Testis (tissue), 2 donors: ENCODE measurements at regions not wholly inside any gene's neighbourhood (a gene's known extent, or its start where the extent isn't known, plus 50 kb on each side); places are given as distances from the start of the nearest gene placed in this dataset.
A peak's percentile ranks its signal among the peaks of the same experiment; 100 is the strongest.
"Not testable (repeated sequence)": the region's sequence is repeated elsewhere in the genome, so short reads cannot be mapped to it uniquely, and the experiment has no call there.

Source experiments
- DNase-seq: peaks from one replicate; pipeline ENCODE4 v3.0.0-alpha.2; 2019
- H3K27ac ChIP-seq, 2 donors: fragments of 200-600 bp; sonication (generic); one replicate each; pipeline ENCODE4 v1.5.1; 2019
- H3K27me3 ChIP-seq: fragments of 200-600 bp; sonication (generic); one replicate; pipeline ENCODE4 v1.5.1; 2019
- H3K36me3 ChIP-seq: fragments of 200-600 bp; sonication (generic); one replicate; pipeline ENCODE4 v1.5.1; 2017; ENCODE audit warnings: low read depth; ENCODE audit errors: missing control alignments
- H3K4me1 ChIP-seq: fragments of 200-600 bp; sonication (generic); one replicate; pipeline ENCODE4 v1.5.1; 2019
- H3K4me3 ChIP-seq, 2 donors: fragments of 200-600 bp; sonication (generic); one replicate each; pipeline ENCODE4 v1.5.1; 2017 to 2019
- H3K9me3 ChIP-seq: fragments of 200-600 bp; sonication (generic); one replicate; pipeline ENCODE4 v1.5.1; 2017
- POLR2A ChIP-seq: fragments of 450-650 bp; IDR thresholded peaks from one replicate; pipeline ENCODE4 v1.6.1; 2017; ENCODE audit warnings: antibody characterized with exemption, mild to moderate bottlenecking, moderate library complexity
- WGBS, 2 donors: methylation state at CpG; one replicate each; pipeline ENCODE4 v1.1.5; 2018; 5-methylcytosine and 5-hydroxymethylcytosine counted together
- intact Hi-C: fragments of 100-400 bp; cut with DNase I; formaldehyde crosslinking; loops from one replicate; pipeline ENCODE4 v1.15.1; 2023; ENCODE audit warnings: low total_unique reads
- TF ChIP-seq, protein P1 (sequence below), 3 experiments: fragments of 450-650 bp in 2 of 3; fragments of 200-600 bp in 1 of 3; sonication (generic) in 1 of 3; IDR thresholded peaks; one replicate each; pipeline ENCODE4 v1.5.1; 2016 to 2019; ENCODE audit warnings: antibody characterized with exemption in 3 of 3, mild to moderate bottlenecking in 2 of 3, moderate library complexity in 1 of 3

DNA sequence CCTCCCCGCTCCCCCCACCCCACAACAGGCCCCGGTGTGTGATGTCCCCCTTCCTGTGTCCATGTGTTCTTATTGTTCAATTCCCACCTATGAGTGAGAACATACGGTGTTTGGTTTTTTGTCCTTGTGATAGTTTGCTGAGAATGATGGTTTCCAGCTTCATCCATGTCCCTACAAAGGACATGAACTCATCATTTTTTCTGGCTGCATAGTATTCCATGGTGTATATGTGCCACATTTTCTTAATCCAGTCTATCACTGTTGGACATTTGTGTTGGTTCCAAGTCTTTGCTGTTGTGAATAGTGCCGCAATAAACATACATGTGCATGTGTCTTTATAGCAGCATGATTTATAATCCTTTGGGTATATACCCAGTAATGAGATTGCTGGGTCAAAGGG is 104.3 kb downstream of the MTPN start:
- intact Hi-C loops, H3K9me3 ChIP-seq, H3K36me3 ChIP-seq, H3K4me3 ChIP-seq, H3K27me3 ChIP-seq, DNase-seq, H3K27ac ChIP-seq, H3K4me1 ChIP-seq: not testable (repeated sequence)
- 95 to 98% methylated on average over 4 of the region's 4 CpGs for WGBS, 2 donors

DNA sequence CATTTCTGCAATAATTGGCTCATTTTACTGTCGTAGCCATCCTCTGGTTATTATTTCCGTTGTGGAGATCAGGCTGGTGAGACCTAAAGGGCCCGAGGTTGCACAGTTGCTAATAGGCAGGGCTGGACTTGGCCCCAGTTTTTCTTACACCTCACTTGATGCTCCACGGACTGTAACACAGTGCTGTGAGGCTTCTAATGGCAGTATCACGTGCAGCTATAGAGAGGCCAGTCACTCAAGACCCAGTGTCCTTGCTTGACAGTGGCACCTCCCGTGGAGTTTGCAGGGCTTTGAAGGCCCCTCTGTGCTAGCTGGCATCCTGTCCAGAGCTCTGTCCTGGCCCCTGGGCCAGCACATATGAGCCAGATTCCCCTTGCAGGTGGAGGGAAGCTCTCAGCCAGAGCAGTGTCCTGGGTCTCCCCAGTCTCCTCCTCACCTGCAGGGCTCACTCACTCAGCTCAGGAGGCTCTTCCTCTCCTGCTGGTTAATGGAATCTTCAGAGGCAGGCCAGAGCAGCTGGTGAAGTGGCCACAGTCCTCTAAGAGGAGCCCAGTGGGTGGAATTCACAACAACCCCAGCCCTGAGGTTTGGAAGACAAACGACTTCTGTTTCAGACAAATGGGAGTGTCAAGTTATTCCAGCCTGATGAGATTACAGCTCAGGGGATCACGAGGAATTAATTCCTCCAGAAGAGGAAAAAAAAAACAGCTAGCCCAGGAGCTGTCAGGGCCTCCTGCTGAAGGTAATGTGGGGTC is 114.2 kb upstream of the FAM180A start:
- Histone ChIP-seq H3K36me3 (no peaks in the 10 kb centered on the region), H3K27me3 (no peaks in the 10 kb centered on the region), H3K4me3 (no peak overlapping the region), H3K4me1 (peaks cover 3% of the 10 kb centered on the region), H3K9me3 (no peaks in the 10 kb centered on the region), H3K27ac (peak overlapping the region; percentile 35 to 66)
- TF ChIP-seq, protein P1, sequence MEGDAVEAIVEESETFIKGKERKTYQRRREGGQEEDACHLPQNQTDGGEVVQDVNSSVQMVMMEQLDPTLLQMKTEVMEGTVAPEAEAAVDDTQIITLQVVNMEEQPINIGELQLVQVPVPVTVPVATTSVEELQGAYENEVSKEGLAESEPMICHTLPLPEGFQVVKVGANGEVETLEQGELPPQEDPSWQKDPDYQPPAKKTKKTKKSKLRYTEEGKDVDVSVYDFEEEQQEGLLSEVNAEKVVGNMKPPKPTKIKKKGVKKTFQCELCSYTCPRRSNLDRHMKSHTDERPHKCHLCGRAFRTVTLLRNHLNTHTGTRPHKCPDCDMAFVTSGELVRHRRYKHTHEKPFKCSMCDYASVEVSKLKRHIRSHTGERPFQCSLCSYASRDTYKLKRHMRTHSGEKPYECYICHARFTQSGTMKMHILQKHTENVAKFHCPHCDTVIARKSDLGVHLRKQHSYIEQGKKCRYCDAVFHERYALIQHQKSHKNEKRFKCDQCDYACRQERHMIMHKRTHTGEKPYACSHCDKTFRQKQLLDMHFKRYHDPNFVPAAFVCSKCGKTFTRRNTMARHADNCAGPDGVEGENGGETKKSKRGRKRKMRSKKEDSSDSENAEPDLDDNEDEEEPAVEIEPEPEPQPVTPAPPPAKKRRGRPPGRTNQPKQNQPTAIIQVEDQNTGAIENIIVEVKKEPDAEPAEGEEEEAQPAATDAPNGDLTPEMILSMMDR (IDR thresholded peaks at IDR 0.05), result no peak
- no peak for TF ChIP-seq POLR2A
- intact Hi-C loops, result no loop called here
- WGBS, 2 donors, result 56 to 61% methylated on average over 8 of the region's 8 CpGs
- peak; percentile 71 for DNase-seq

DNA sequence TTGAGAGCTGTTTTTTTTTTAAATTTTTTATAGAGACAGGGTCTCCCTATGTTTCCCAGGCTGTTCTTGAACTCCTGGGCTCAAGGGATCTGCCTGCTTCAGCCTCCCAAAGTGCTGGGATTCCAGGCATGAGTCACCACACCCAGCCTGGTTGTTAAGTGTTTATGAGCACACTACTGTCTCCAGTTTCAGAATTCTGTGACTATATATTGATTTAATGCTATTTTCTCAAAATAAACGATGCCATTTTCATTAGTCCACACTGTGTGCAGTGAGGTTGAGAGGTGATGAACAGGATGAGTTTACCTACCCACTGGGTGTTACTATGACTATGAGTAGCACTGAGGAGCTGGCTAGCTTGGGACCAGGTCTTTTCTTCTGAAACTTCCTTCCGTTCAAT is 110.9 kb upstream of the FAM180A start:
- Histone ChIP-seq H3K4me3 (no peak overlapping the region), H3K9me3 (no peaks in the 10 kb centered on the region), H3K4me1 (peaks cover 3% of the 10 kb centered on the region), H3K27me3 (no peaks in the 10 kb centered on the region), H3K27ac (no peak overlapping the region), H3K36me3 (no peaks in the 10 kb centered on the region)
- no peak for DNase-seq
- 89 to 93% methylated on average over 2 of the region's 2 CpGs for WGBS, 2 donors
- no peak for TF ChIP-seq POLR2A
- TF ChIP-seq, protein P1 (IDR thresholded peaks at IDR 0.05), result no peak
- intact Hi-C loops, result no loop called here

GRCh38 chr7:135858851-135859250 is 110.2 kb upstream of the FAM180A start:
- TF ChIP-seq, protein P1 (IDR thresholded peaks at IDR 0.05), result no peak
- no peak for TF ChIP-seq POLR2A

GRCh38 chr7:135858379-135858778 is 109.8 kb upstream of the FAM180A start:
- Histone ChIP-seq H3K9me3 (no peaks in the 10 kb centered on the region), H3K27me3 (no peaks in the 10 kb centered on the region), H3K4me1 (peaks cover 3% of the 10 kb centered on the region), H3K36me3 (no peaks in the 10 kb centered on the region), H3K27ac (no peak overlapping the region), H3K4me3 (no peak overlapping the region)
- WGBS, 2 donors, result 96% methylated on average over 4 of the region's 4 CpGs; no CpG with 5 or more reads in 1 of the 2 donors
- DNase-seq, result no peak
- intact Hi-C loops, result no loop called here
- TF ChIP-seq, protein P1 (IDR thresholded peaks at IDR 0.05), result no peak
- no peak for TF ChIP-seq POLR2A

More at GRCh38 chr7:135858851-135859250, 110.2 kb upstream of the FAM180A start:
- no peaks in the 10 kb centered on the region for H3K36me3 ChIP-seq
- no peak overlapping the region for H3K27ac ChIP-seq
- WGBS, 2 donors, result 95 to 100% methylated on average over 2 to 6 of the region's 6 CpGs
- no peak overlapping the region for H3K4me3 ChIP-seq
- H3K4me1 ChIP-seq, result peaks cover 3% of the 10 kb centered on the region
- H3K27me3 ChIP-seq, result no peaks in the 10 kb centered on the region
- DNase-seq, result no peak
- intact Hi-C loops, result no loop called here
- H3K9me3 ChIP-seq, result no peaks in the 10 kb centered on the region
